Stimulated activated CD4-positive, alpha-beta T cell treated with anti-CD3 and anti-CD28 coated beads, Interleukin-4, amount 100 ng/mL, for 24 hours (primary cell): ENCODE measurements at regions not wholly inside any gene's neighbourhood (a gene's known extent, or its start where the extent isn't known, plus 50 kb on each side); places are given as distances from the start of the nearest gene placed in this dataset.
"Not testable (repeated sequence)": the region's sequence is repeated elsewhere in the genome, so short reads cannot be mapped to it uniquely, and the experiment has no call there.

Experiments
- DNase-seq: peaks from one replicate; pipeline ENCODE4 v3.0.0-alpha.2; 2020

DNA sequence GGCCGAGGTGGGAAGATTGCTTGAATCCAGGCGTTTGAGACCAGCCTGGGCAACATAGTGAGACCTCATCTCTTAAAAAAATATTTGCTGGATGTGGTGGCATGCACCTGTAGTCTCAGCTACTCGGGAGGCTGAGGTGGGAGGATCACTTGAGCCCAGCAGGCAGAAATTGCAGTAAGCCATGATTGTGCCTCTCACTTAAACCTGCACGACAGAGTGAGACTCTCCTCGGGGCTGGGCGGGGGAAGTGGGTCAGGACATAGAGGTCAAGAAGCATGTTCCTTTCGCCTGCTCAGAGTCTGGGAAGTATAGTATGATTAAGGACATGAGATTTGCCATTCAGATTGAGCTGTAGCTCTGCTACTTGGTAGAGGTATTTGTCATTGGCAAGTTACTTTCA is 52.3 kb downstream of the SEPTIN7 start:
- not testable (repeated sequence) for DNase-seq

GRCh38 chr7:35854311-35854710 is 53.5 kb downstream of the SEPTIN7 start:
- no peak for DNase-seq

GRCh38 chr7:35856175-35856574 is 55.3 kb downstream of the SEPTIN7 start:
- no peak for DNase-seq

GRCh38 chr7:35860664-35861063 is 59.8 kb downstream of the SEPTIN7 start:
- no peak for DNase-seq

DNA sequence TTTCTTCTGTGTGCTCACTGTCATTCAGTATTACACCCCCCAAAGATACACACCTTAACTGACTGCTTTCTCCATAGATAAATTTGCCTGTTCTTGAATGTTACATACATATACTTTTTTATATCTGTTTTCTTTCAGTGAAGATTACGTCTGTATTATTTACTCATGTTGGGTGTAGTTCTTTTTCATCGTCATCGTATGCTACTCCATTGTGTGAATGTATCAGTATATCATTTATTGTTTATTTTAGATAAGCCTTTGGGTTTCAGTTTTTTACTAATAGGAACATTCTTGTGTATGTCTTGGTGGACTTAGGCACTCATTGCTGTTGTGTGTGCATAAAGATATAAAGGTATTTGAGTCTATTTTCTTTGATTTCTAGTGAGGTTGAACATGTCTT is 64.4 kb downstream of the SEPTIN7 start:
- DNase-seq: no peak

DNA sequence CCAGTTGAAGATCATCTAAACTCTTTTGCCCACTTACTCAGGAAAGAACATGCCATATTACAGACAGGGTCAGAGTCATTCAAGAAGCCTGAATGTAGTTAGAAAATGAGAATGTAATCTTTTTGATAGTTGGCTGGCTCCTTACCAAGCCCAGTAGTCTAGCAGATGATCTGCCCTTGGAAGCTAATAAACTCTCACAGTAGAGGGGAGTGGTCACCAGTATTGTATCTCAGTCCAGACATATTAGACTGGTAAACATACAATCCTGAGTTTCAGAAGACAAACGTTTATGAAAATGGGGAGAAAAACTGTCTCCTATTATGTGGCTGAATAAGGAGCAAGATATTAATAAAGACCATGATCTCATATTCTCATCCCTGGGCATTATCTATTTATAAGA is 65.3 kb downstream of the SEPTIN7 start:
- no peak for DNase-seq

GRCh38 chr7:35869117-35869516 is 68.3 kb downstream of the SEPTIN7 start:
- DNase-seq: not testable (repeated sequence)

GRCh38 chr7:35869810-35870209 is 69.0 kb downstream of the SEPTIN7 start:
- no peak for DNase-seq

- DNase-seq: no peak
Measured at GRCh38 chr7:35871856-35872255, 71.0 kb downstream of the SEPTIN7 start.

GRCh38 chr7:35874886-35875285 is 74.0 kb downstream of the SEPTIN7 start:
- DNase-seq: no peak

GRCh38 chr7:35875292-35875691 is 74.4 kb downstream of the SEPTIN7 start:
- DNase-seq: no peak

DNA sequence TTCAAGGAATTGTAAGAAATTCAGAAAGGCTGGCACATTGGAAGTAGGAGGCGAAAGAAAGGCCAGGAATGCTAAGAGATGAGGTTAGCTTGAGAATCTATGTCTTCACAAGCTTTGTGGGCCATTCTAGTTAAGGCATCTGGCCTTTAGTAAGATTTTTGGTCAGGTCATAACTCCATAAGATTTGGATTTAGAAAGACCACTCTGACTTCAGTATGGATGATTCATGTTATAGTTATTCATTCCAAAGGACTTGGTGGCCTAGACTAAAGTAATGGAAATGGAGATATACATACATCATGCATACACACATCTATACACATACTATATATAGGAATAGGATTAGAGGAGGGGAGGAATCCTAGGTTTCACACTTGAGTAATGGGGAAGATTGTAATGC is 77.5 kb downstream of the SEPTIN7 start:
- DNase-seq: no peak

- not testable (repeated sequence) for DNase-seq
Measured at GRCh38 chr7:35887430-35887829, 86.6 kb downstream of the SEPTIN7 start.

GRCh38 chr7:35889001-35889400 is 88.1 kb downstream of the SEPTIN7 start:
- no peak for DNase-seq

DNA sequence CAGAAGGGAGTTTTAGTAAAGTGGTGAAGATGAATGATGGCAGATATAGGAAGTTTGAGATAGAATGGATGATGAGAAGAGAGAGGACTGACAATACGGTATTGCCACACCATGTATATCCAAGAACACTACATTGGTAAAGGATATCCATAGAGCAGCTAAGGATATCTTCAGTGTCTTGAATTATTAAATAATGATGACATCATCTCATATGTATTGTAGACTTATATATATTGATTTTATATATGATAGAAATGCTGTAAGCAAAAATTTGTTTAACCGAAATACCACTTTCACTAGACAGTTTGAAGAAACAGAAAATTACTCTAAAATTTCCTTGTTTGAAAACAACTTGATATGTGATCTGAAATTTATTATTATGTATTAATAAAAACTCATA is 89.0 kb downstream of the SEPTIN7 start:
- DNase-seq: no peak

- DNase-seq: no peak
Measured at GRCh38 chr7:35891004-35891830, 90.4 kb downstream of the SEPTIN7 start.

- DNase-seq: no peak
Measured at GRCh38 chr7:35893649-35894048, 92.8 kb downstream of the SEPTIN7 start.

GRCh38 chr7:35894721-35895120 is 93.9 kb downstream of the SEPTIN7 start:
- no peak for DNase-seq

DNA sequence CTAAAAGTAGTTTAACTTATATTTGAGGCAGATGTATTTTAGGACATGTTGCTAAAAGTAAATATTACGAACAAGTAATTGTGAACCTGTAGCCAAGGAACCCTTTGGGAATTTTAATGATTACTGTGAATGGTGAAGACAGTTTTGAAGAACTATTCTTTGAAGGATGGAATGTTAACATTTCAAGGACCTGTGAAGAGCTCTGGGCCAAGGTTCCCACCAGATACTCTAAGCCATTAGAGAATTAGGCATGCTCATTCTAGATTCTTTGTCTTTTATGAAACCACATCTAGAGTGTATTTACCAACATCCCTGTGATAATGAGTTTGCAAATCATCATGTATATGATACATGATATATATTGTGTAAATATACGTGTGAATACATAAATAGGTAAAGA is 99.8 kb downstream of the SEPTIN7 start:
- DNase-seq: no peak

DNA sequence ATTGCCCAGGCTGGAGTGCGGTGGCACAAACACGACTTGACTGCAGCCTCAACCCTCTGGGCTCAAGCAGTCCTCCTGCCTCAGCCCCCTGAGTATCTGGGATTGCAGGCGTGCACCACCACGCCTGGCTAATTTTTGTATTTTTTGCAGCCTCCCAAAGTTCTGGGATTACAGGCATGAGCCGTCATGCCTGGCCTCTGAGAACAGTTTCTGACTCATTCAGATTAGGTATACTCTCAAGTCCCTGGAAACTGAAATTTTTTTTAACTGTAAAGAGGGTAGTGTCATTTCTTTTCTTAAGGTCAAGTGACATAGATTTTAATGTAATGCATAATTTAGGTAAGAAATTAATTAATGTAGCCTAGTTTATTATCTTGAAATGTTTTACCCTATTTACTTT is 104.7 kb downstream of the SEPTIN7 start:
- no peak for DNase-seq

DNA sequence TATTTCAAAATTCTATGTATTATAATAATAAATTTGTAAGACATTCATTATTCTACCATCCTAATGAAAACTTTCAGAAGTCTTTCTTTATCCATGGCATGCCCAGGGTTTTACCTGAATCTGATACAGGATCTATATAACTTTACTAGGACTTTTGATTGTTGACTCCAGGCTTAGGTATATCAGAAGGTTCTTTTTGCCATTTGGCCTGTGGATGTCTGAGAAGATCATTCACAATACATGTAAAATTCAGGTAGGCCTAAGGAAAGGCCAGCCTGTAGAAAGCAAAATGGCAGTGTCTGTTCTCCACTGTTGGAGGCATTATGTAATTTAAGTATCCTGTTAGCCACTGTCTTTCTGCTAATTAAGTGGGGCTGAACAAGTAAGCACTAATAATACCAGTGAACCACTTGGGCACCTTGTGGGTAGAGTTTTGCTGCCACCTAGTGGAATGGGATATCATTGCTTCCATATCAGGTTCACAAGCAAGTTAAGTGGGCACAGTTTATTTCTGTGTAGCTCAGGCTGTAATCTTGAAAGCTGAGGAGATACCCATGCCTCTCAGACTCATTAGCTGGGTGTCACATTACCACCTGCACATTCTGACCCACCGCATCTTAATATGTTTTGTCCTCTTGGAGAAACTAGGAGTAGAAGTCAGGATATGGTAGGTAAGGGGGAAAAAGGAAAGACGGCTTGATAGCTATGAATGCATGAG is 105.5 kb downstream of the SEPTIN7 start:
- peak; percentile 77 for DNase-seq

DNA sequence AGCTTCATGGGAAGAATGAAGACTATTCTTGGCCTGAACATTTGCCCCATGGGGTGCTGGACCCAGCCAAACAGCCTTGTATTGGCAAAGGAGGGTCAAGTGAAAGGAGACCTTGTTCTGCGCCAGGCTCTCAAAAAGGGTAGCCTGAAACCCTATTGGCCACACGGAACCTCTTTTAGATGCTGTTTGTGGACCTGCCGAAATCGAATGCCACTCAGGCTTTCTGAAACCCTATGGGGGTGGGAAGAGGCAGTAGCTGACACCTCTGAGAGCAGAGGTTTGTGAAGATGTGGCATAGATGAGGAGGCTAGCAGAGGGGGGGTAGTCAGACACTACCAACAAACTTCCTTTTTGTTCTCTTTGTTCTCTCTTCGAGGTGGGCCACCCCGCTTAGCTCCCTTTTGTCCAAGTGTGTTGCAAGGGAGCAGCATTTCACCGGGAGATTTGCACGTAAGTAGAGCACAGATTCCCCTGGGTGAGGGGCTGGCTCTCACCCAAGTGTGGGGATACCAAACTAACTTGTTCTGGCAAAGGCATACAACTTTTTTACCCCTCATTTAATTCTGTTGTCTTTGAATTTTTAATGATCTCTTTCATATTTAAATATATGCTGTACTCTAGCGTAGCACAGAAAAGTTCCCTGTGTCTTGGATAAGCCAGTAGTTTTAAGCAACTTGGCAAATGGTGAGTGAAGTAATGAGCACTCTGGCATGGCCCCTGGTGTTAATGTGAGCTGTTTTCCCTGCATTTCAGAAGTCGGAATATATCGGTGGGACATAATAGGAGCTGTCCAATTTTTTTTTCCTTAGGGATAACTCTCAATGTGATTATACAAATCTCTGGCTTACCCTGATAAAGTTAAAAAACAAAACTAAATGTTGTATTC is 107.7 kb downstream of the SEPTIN7 start:
- DNase-seq: no peak

DNA sequence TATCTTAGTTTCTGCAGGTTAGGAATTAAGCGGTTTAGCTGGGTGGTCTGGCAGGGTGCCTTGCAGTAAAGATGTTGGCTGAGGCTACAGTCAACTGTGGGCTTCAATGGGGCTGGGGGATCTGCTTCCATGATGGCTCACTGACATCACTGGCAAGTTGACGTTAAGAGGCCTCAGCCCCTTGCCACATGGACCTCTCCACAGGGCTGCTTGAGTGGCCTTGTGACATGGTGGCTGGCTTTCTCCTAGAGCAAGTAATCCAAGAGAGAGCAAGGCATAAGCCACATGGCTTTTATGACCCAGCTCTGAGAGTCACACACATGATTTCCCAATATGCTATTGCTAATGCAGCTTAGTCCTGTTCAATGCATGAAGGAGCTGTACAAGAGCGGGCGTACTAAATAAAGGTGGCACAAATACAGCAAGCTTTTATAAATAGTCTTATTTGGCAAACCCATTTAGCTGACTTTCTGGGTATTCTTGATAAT is 109.1 kb downstream of the SEPTIN7 start:
- DNase-seq: no peak
